HCT116 (cell line): ENCODE measurements at regions not wholly inside any gene's neighbourhood (a gene's known extent, or its start where the extent isn't known, plus 50 kb on each side); places are given as distances from the start of the nearest gene placed in this dataset.

Experiments used
- ATAC-seq: fragments of 200-7000 bp; cut with Tn5 transposase; 2 replicates; pipeline ENCODE4 v1.9.1; 2020; ENCODE audit warnings: mild to moderate bottlenecking, moderate library complexity
- BruUV-seq: library from RNA; stranded (reverse); fragments of 400-500 nt; replicated peaks from 2 replicates; lab custom pipeline; 2021; lab: Mats Ljungman, UMichigan
- CTCF ChIA-PET: fragments of 300-600 bp; sonication (Branson Sonifier 250); formaldehyde crosslinking; loops from one replicate; lab custom pipeline; 2021; ENCODE audit warnings: antibody characterized with exemption; lab: Charles Lee
- POLR2A ChIA-PET: fragments of 300-600, 350-600 bp; sonication (Branson Sonifier 250); formaldehyde crosslinking; loops from one replicate; lab custom pipeline; 2021; ENCODE audit warnings: antibody characterized with exemption; lab: Charles Lee
- RAD21 ChIA-PET, 2 experiments: fragments of 300-600 bp; sonication (Branson Sonifier 250); formaldehyde crosslinking; loops; one replicate each; lab custom pipeline; 2023; ENCODE audit warnings: low total read pairs in 2 of 2; ENCODE audit not compliant: uncharacterized antibody in 2 of 2, unreplicated experiment in 2 of 2, low non-redundant PET in 1 of 2; lab: Charles Lee
- DNase-seq: peaks from one replicate; pipeline ENCODE4 v3.0.0-alpha.2; 2010; ENCODE audit warnings: low read depth, low spot score
- H2AFZ ChIP-seq: fragments of 200-600 bp; shearing (Covaris generic), sonication (generic); 2 replicates; pipeline ENCODE4 v1.6.1; 2017; ENCODE audit warnings: low read depth, mixed run types, mixed read lengths, antibody characterized with exemption, low read length; ENCODE audit not compliant: poor library complexity, severe bottlenecking
- H3K27ac ChIP-seq: 2 replicates; pipeline ENCODE4 v1.5.1; 2012; ENCODE audit warnings: low read depth, low read length
- H3K27me3 ChIP-seq: fragments of 200-600 bp; sonication (generic); 2 replicates; pipeline ENCODE4 v1.6.1; 2016; ENCODE audit warnings: mixed run types, low read length, mixed read lengths; ENCODE audit not compliant: insufficient read depth
- H3K36me3 ChIP-seq, 2 experiments: fragments of 200-500 bp in 1 of 2; fragments of 200-600 bp in 1 of 2; sonication (Bioruptor generic) in 1 of 2; sonication (generic) in 1 of 2; 2 replicates each; pipeline versions ENCODE4 v1.5.1 to v1.6.1; 2014 to 2016; ENCODE audit warnings: low read length in 2 of 2, inconsistent platforms in 1 of 2, mixed read lengths in 1 of 2, mixed run types in 1 of 2; ENCODE audit not compliant: insufficient read depth in 2 of 2, control insufficient read depth in 1 of 2
- H3K4me1 ChIP-seq, 2 experiments: fragments of 200-600 bp in 1 of 2; sonication (generic) in 1 of 2; 2 replicates each; pipeline versions ENCODE4 v1.5.1 to v1.6.1; 2012 to 2017; ENCODE audit warnings: low read length in 2 of 2, inconsistent platforms in 1 of 2, mild to moderate bottlenecking in 1 of 2, mixed read lengths in 1 of 2, mixed run types in 1 of 2, moderate library complexity in 1 of 2; ENCODE audit not compliant: insufficient read depth in 2 of 2, control insufficient read depth in 1 of 2
- H3K4me2 ChIP-seq: fragments of 200-600 bp; sonication (generic); 2 replicates; pipeline ENCODE4 v1.6.1; 2017; ENCODE audit warnings: mixed run types, low read length, mixed read lengths
- H3K4me3 ChIP-seq, 2 experiments: fragments of 200-600 bp in 1 of 2; sonication (generic) in 1 of 2; replicated peaks in 1 of 2; 2 replicates each; pipeline ENCODE4 v1.5.1; 2011 to 2016; ENCODE audit warnings: low read length in 2 of 2, control low read depth in 1 of 2, low read depth in 1 of 2, mild to moderate bottlenecking in 1 of 2, mixed read lengths in 1 of 2, mixed run types in 1 of 2
- H3K79me2 ChIP-seq: fragments of 200-600 bp; sonication (generic); 2 replicates; pipeline ENCODE4 v1.6.1; 2017; ENCODE audit warnings: mild to moderate bottlenecking, mixed run types, low read length, moderate library complexity, mixed read lengths; ENCODE audit not compliant: insufficient read depth
- H3K9ac ChIP-seq: fragments of 200-600 bp; sonication (generic); 2 replicates; pipeline ENCODE4 v1.6.1; 2016; ENCODE audit warnings: low read length, mixed read lengths
- H3K9me2 ChIP-seq: fragments of 200-600 bp; sonication (generic), shearing (Covaris generic); 2 replicates; pipeline ENCODE4 v1.6.1; 2017; ENCODE audit warnings: mixed run types, mild to moderate bottlenecking, moderate library complexity; ENCODE audit not compliant: insufficient read depth
- H3K9me3 ChIP-seq, 2 experiments: fragments of 200-500 bp in 1 of 2; fragments of 200-600 bp in 1 of 2; sonication (Bioruptor generic) in 1 of 2; sonication (generic) in 1 of 2; 2 replicates each; pipeline ENCODE4 v1.6.1; 2014 to 2017; ENCODE audit warnings: low read length in 2 of 2, mixed read lengths in 2 of 2, inconsistent platforms in 1 of 2, low read depth in 1 of 2, mild to moderate bottlenecking in 1 of 2, mixed run types in 1 of 2, moderate library complexity in 1 of 2; ENCODE audit not compliant: control insufficient read depth in 1 of 2, insufficient read depth in 1 of 2
- H4K20me1 ChIP-seq: fragments of 200-600 bp; sonication (generic), shearing (Covaris generic); 2 replicates; pipeline ENCODE4 v1.6.1; 2017; ENCODE audit warnings: mixed run types, mild to moderate bottlenecking, moderate library complexity; ENCODE audit not compliant: insufficient read depth
- FOSL1 ChIP-seq: IDR thresholded peaks from 2 replicates; pipeline ENCODE4 v1.6.1; 2012; ENCODE audit warnings: low read depth
- JUND ChIP-seq: IDR thresholded peaks from 2 replicates; pipeline ENCODE4 v1.6.1; 2012
- RAD21 ChIP-seq: IDR thresholded peaks from 2 replicates; pipeline ENCODE4 v1.6.1; 2012; ENCODE audit warnings: low read depth, mild to moderate bottlenecking
- SIN3A ChIP-seq: IDR thresholded peaks from 2 replicates; pipeline ENCODE4 v1.6.1; 2012; ENCODE audit warnings: low read depth
- TCF7L2 ChIP-seq: IDR thresholded peaks from 2 replicates; pipeline ENCODE4 v1.7.0; 2011; ENCODE audit warnings: borderline replicate concordance, inconsistent platforms; ENCODE audit not compliant: insufficient read depth, insufficient read length; ENCODE audit errors: extremely low read depth
- YY1 ChIP-seq: IDR thresholded peaks from 2 replicates; pipeline ENCODE4 v1.6.1; 2011; ENCODE audit warnings: low read length, low read depth, moderate library complexity, mild to moderate bottlenecking; ENCODE audit not compliant: insufficient replicate concordance; ENCODE audit errors: extremely low read depth
- ZFX ChIP-seq: fragments of 450-650 bp; IDR thresholded peaks from 2 replicates; pipeline ENCODE4 v1.6.1; 2017
- intact Hi-C: fragments of 100-400 bp; cut with micrococcal nuclease; formaldehyde crosslinking; loops from 2 replicates; pipeline ENCODE4 v1.10.0; 2022
- TF ChIP-seq, protein P1 (sequence below): IDR thresholded peaks from 2 replicates; pipeline ENCODE4 v1.6.1; 2012; ENCODE audit warnings: low read depth

DNA sequence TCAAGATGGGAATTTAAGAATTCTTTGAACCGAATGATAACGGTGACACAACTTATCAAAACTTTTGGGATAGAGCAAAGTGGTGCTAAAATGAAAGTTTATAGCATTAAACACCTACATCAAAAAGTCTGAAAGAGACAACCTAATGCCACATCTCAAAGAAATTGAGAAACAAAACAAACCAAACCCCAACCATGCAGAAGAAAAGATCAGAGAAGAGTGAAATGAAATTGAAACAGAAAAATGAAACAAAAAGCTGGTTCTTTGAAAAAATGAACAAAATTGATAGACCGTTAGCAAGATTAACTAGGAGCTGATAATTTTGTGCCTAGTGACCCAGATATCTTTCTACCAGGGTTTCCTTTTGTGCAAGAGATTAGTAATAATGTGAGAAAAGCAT lies 248.0 kb upstream of the EYS start:
- ATAC-seq (no peak), DNase-seq (no peak)
- Histone ChIP-seq H3K27ac (no peak overlapping the region), H3K36me3 (no peaks in the 10 kb centered on the region), H3K4me1 (no peaks in the 10 kb centered on the region), H3K9me2 (no peaks in the 10 kb centered on the region), H3K9me3 (no peaks in the 10 kb centered on the region; a peak in 3 of 4 replicates), H2AFZ (no peak overlapping the region), H3K4me3 (no peak overlapping the region), H3K4me2 (no peak overlapping the region), H3K27me3 (no peaks in the 10 kb centered on the region), H4K20me1 (no peaks in the 10 kb centered on the region), H3K79me2 (no peaks in the 10 kb centered on the region), H3K9ac (no peak overlapping the region)
- no TSS peak for BruUV-seq
- ChIA-PET POLR2A (no interaction called here), CTCF (no interaction called here), RAD21 (no interaction called here)
- TF ChIP-seq RAD21 (no peak), JUND (no peak), TCF7L2 (no peak), YY1 (no peak), FOSL1 (no peak), ZFX (no peak), SIN3A (no peak)
- TF ChIP-seq, protein P1, sequence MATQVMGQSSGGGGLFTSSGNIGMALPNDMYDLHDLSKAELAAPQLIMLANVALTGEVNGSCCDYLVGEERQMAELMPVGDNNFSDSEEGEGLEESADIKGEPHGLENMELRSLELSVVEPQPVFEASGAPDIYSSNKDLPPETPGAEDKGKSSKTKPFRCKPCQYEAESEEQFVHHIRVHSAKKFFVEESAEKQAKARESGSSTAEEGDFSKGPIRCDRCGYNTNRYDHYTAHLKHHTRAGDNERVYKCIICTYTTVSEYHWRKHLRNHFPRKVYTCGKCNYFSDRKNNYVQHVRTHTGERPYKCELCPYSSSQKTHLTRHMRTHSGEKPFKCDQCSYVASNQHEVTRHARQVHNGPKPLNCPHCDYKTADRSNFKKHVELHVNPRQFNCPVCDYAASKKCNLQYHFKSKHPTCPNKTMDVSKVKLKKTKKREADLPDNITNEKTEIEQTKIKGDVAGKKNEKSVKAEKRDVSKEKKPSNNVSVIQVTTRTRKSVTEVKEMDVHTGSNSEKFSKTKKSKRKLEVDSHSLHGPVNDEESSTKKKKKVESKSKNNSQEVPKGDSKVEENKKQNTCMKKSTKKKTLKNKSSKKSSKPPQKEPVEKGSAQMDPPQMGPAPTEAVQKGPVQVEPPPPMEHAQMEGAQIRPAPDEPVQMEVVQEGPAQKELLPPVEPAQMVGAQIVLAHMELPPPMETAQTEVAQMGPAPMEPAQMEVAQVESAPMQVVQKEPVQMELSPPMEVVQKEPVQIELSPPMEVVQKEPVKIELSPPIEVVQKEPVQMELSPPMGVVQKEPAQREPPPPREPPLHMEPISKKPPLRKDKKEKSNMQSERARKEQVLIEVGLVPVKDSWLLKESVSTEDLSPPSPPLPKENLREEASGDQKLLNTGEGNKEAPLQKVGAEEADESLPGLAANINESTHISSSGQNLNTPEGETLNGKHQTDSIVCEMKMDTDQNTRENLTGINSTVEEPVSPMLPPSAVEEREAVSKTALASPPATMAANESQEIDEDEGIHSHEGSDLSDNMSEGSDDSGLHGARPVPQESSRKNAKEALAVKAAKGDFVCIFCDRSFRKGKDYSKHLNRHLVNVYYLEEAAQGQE = no peak
- intact Hi-C loops = no loop called here
